Common myeloid progenitor, CD34-positive (primary cell): ENCODE measurements at regions not wholly inside any gene's neighbourhood (a gene's known extent, or its start where the extent isn't known, plus 50 kb on each side); places are given as distances from the start of the nearest gene placed in this dataset.

Experiments
- CTCF ChIA-PET: fragments of 350-600 bp; sonication (Branson Sonifier 250); formaldehyde crosslinking; loops from one replicate; lab custom pipeline; 2021; ENCODE audit warnings: antibody characterized with exemption; lab: Charles Lee
- POLR2A ChIA-PET: fragments of 350-600 bp; sonication (Branson Sonifier 250); formaldehyde crosslinking; loops from one replicate; lab custom pipeline; 2021; ENCODE audit warnings: antibody characterized with exemption; lab: Charles Lee
- DNase-seq, 3 donors: peaks; one replicate each; pipeline versions ENCODE4 v3.0.0 to v3.0.0-alpha.2; 2013
- H3K27ac ChIP-seq, 2 experiments: 1 replicate in 1 of 2; 2 replicates in 1 of 2; pipeline ENCODE4 v1.7.0; 2013; ENCODE audit warnings: inconsistent platforms in 2 of 2, low read length in 2 of 2, mild to moderate bottlenecking in 2 of 2, low read depth in 1 of 2, moderate library complexity in 1 of 2; ENCODE audit not compliant: severe bottlenecking in 2 of 2, insufficient read depth in 1 of 2, poor library complexity in 1 of 2
- H3K27me3 ChIP-seq, 5 experiments: replicated peaks in 2 of 5; 1 replicate in 3 of 5; 2 replicates in 2 of 5; pipeline versions ENCODE4 v1.6.1 to v1.7.0; 2013; ENCODE audit warnings: low read length in 4 of 5, mild to moderate bottlenecking in 2 of 5, moderate library complexity in 2 of 5, inconsistent platforms in 1 of 5; ENCODE audit not compliant: insufficient read depth in 5 of 5, control insufficient read depth in 4 of 5
- H3K36me3 ChIP-seq, 4 experiments: 1 replicate in 2 of 4; 2 replicates in 2 of 4; pipeline versions ENCODE4 v1.6.1 to v1.7.0; 2013; ENCODE audit warnings: low read length in 3 of 4, control low read depth in 1 of 4, mild to moderate bottlenecking in 1 of 4; ENCODE audit not compliant: control insufficient read depth in 4 of 4, insufficient read depth in 4 of 4
- H3K4me1 ChIP-seq, 4 experiments: 1 replicate in 3 of 4; 2 replicates in 1 of 4; pipeline versions ENCODE4 v1.6.1 to v1.7.1; 2013; ENCODE audit warnings: low read length in 3 of 4, mild to moderate bottlenecking in 3 of 4, control low read depth in 1 of 4, inconsistent platforms in 1 of 4, moderate library complexity in 1 of 4; ENCODE audit not compliant: control insufficient read depth in 4 of 4, insufficient read depth in 4 of 4; ENCODE audit errors: control extremely low read depth in 1 of 4
- H3K4me3 ChIP-seq, 7 experiments: 1 replicate in 4 of 7; 2 replicates in 3 of 7; pipeline versions ENCODE4 v1.5.1 to v1.7.0; 2013; ENCODE audit warnings: mild to moderate bottlenecking in 7 of 7, low read length in 6 of 7, moderate library complexity in 6 of 7, inconsistent platforms in 2 of 7, low read depth in 2 of 7, control low read depth in 1 of 7; ENCODE audit not compliant: insufficient read depth in 4 of 7, control insufficient read depth in 1 of 7; ENCODE audit errors: extremely low read depth in 1 of 7
- H3K9me3 ChIP-seq, 5 experiments: 1 replicate in 4 of 5; 2 replicates in 1 of 5; pipeline versions ENCODE4 v1.6.1 to v1.7.1; 2013; ENCODE audit warnings: low read length in 4 of 5, mild to moderate bottlenecking in 2 of 5, inconsistent platforms in 1 of 5, low read depth in 1 of 5, moderate library complexity in 1 of 5; ENCODE audit not compliant: control insufficient read depth in 4 of 5, insufficient read depth in 2 of 5; ENCODE audit errors: control extremely low read depth in 1 of 5
- WGBS: methylation state at CpG from one replicate; pipeline ENCODE4 v1.1.5; 2013; ENCODE audit not compliant: insufficient coverage; 5-methylcytosine and 5-hydroxymethylcytosine counted together

DNA sequence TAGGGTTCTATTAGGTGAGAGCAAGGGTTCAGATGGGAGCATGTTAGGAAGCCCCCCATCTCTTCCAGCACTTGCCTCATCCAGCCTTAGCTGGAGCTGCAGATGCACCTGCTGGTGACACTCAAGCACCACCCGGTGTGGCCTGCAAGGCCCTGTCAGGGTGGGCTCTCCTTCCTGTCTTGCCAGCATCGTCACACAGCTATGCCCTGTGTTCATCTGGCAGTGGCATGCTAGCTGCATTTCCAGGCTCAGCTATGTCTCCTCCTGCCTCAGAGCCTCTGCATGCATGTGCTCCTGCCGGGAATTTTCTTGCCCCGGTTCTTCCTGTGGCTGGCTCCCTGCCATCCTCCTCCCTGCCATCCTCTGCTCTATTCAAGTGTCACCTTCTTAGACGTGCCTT is 129.7 kb upstream of the KLF6 start:
- WGBS: 89% methylated on average over 4 of the region's 5 CpGs
- Histone ChIP-seq H3K4me3 (no peak overlapping the region), H3K4me1 (no peaks in the 10 kb centered on the region), H3K9me3 (peaks cover 0 to 3% (median 0%) of the 10 kb centered on the region in 5 experiments), H3K36me3 (no peaks in the 10 kb centered on the region), H3K27ac (no peak overlapping the region), H3K27me3 (no peaks in the 10 kb centered on the region)
- ChIA-PET CTCF (no interaction called here), POLR2A (no interaction called here)
- DNase-seq: no peak

DNA sequence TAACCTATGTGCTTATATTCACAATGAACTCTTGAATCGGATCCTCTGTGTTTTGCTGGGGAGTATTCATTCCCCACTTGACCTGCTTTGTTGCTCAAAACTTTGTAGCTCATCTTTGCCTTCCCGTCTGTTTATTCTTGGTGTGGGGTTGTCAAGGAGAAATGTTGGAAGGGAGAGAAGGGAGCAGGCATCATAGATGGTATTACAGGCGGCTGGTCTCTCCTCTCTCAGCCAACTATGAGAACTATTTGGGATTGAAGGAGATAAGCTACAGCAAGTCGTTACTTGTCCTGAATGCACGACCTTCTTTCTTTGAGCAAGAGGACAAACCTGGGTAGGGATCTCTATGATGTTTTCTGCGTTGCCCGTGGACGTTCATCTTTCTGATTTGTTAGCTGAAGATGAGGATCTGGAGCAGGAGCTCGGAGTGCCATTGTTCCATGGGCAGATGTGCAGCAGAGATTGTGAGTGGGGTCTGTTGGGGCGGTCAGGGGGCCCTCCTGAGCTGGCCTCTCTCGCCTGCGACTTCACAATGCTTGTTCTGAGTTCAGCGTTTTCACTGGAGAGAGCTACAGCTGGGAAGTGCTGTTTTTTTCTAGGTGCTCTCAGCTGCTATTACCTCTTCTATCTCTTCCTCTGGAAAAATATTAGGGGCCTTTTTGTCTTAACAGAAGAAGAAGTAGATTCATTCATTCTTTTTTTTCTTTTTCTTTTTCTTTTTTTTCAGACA is 126.9 kb upstream of the KLF6 start:
- no peak for DNase-seq
- ChIA-PET POLR2A (interaction anchor here (0.6 kb wide), 1 partner anchor 106 kb away, joined by 4 read pairs; no protein-coding TSS in a partner anchor), CTCF (no interaction called here)
- no peaks in the 10 kb centered on the region for H3K4me1 ChIP-seq
- 91% methylated on average over 10 of the region's 13 CpGs for WGBS
- no peaks in the 10 kb centered on the region for H3K27me3 ChIP-seq
- no peaks in the 10 kb centered on the region for H3K36me3 ChIP-seq
- no peaks in the 10 kb centered on the region for H3K9me3 ChIP-seq
- no peak overlapping the region for H3K27ac ChIP-seq
- H3K4me3 ChIP-seq: no peak overlapping the region

DNA sequence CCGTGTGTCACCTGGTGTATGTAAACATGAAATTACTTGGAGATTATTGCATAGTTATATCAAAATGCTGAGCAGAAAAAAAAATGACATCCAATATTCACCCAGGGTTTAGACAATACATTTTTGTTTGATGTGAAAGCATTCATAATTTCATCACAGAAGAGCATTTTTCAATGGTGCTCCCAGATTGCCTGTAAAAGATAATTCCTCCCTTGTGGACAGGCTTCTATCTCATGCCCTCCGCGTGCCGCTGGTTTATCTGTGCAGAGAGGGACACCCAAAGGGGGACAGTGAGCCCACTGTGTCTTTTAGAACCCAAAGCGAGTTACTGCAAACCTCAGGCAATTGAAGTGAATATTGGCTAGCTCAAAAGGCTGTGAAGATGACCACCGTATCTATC is 126.2 kb upstream of the KLF6 start:
- Histone ChIP-seq H3K36me3 (no peaks in the 10 kb centered on the region), H3K4me3 (no peak overlapping the region), H3K27me3 (no peaks in the 10 kb centered on the region), H3K4me1 (no peaks in the 10 kb centered on the region), H3K9me3 (no peaks in the 10 kb centered on the region), H3K27ac (no peak overlapping the region)
- POLR2A ChIA-PET: no interaction called here
- no peak for DNase-seq
- CTCF ChIA-PET: interaction anchor here (1.4 kb wide), 1 partner anchor 23 kb away, joined by 5 read pairs; no protein-coding TSS in a partner anchor
- WGBS: 98% methylated on average over 5 of the region's 6 CpGs

DNA sequence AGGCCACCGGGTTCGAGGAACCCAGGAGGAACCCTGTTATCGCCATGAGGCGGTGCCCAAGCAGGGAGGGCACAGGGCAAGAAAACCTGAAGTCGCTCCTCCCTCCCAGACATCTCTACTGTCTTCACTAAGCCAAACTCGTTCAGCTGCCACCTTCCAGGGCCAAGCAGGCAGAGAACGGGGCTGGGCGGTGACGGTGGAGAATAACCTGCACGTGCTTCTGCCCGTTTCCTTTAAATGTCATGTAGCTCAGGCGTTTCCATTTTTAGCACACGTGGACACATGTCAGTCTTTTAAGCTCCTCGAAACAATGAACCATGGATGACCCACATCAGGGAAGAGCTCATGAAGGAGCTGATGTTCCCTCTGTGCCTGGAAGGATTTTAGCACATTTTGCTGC is 124.3 kb upstream of the KLF6 start:
- Histone ChIP-seq H3K4me3 (no peak overlapping the region), H3K36me3 (no peaks in the 10 kb centered on the region), H3K9me3 (peaks cover 0 to 2% (median 0%) of the 10 kb centered on the region in 5 experiments), H3K27ac (no peak overlapping the region), H3K27me3 (no peaks in the 10 kb centered on the region), H3K4me1 (peaks cover 0 to 3% (median 0%) of the 10 kb centered on the region in 4 experiments)
- no peak for DNase-seq
- POLR2A ChIA-PET: no interaction called here
- CTCF ChIA-PET: interaction anchor here (1.1 to 1.3 kb wide), 2 partner anchors 17 to 32 kb away, joined by 3 to 4 read pairs; no protein-coding TSS in a partner anchor
- WGBS: 96% methylated on average over 14 of the region's 14 CpGs

DNA sequence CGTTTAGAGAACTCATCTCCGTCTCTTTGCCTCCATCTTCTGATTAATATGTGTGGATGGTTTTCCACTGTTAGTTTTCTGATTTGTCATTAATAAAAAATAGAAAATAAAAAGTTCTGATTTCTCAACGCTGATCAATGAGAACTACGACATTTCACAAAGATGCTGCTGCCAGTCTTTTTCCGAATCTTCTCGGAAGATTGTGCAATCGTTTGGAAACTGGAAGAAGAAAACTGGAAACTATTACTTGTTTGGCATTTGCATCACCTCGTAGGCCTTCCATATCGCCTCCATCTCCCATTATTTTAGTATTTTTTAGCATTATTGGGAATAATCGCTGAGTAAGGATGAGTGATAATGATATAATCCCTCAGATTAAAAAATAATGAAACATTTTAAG is 123.2 kb upstream of the KLF6 start:
- peaks cover 0 to 3% (median under 1%) of the 10 kb centered on the region in 4 experiments for H3K4me1 ChIP-seq
- no peak overlapping the region for H3K4me3 ChIP-seq
- no peaks in the 10 kb centered on the region for H3K36me3 ChIP-seq
- no peaks in the 10 kb centered on the region for H3K27me3 ChIP-seq
- H3K9me3 ChIP-seq: peaks cover 0 to 2% (median 0%) of the 10 kb centered on the region in 5 experiments
- CTCF ChIA-PET: no interaction called here
- POLR2A ChIA-PET: no interaction called here
- WGBS: 97% methylated on average over 4 of the region's 10 CpGs
- no peak for DNase-seq
- no peak overlapping the region for H3K27ac ChIP-seq

DNA sequence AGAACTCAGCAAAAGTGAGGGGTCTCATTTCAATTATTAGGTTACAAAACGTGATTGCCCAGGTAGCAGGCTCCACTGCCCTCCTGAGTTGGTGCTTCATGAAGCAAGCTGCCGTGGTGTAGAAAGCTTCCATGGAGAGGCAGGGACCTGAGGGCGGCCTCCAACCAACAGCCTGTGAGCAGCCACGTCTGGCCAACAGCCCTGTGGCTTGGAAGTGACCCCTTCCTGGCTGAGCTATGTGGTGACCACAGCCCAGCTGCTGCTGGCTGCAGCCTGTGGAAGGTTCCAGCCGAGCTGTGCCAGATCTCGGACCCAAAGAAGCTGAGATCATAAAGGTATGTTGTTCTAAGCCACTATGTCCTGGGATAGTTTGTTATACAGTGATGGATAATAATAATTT is 122.5 kb upstream of the KLF6 start:
- POLR2A ChIA-PET: no interaction called here
- Histone ChIP-seq H3K27ac (no peak overlapping the region), H3K36me3 (no peaks in the 10 kb centered on the region), H3K27me3 (no peaks in the 10 kb centered on the region), H3K9me3 (peaks cover 0 to 2% (median 0%) of the 10 kb centered on the region in 5 experiments), H3K4me1 (peaks cover 0 to 10% (median 3%) of the 10 kb centered on the region in 4 experiments), H3K4me3 (no peak overlapping the region)
- CTCF ChIA-PET: interaction anchor here (0.6 kb wide), 1 partner anchor 567 kb away, joined by 3 read pairs; no protein-coding TSS in a partner anchor
- 100% methylated on average over 5 of the region's 6 CpGs for WGBS
- DNase-seq: no peak

DNA sequence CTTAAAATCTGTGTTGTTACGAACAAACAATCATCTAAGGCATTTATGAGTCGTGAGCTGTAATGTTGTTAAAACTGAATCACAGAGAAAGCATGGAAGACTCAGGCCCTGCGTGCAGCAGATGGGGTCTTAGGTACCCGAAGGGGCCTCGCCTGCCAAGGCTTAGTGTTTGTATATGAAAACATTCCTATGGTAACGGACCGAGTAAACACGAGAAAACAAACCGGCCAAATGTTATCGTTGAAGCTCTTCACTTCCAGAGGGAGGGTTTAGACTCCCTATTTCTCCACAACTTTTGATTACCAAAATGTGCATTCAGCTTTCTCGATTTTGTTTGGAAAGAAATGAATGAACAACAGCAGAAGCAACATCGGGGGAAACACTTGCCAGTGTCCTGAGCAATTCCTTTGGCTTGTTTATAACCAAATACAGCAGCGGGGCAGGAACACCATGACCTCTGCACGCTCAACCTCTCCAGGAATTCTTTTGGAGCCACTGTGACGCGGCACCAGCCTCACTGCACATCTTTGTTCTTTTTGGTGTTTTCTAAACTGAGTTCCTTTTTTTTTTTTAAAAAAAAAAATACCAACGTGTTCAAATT is 121.6 kb upstream of the KLF6 start:
- no peaks in the 10 kb centered on the region for H3K27me3 ChIP-seq
- 83% methylated on average over 13 of the region's 17 CpGs for WGBS
- H3K36me3 ChIP-seq: no peaks in the 10 kb centered on the region
- DNase-seq: no peak
- no peak overlapping the region for H3K4me3 ChIP-seq
- H3K4me1 ChIP-seq: peaks cover 0 to 16% (median 5%) of the 10 kb centered on the region in 4 experiments
- ChIA-PET POLR2A (no interaction called here), CTCF (interaction anchor here (0.6 to 1.4 kb wide), 2 partner anchors 32 to 566 kb away, joined by 3 read pairs; no protein-coding TSS in a partner anchor)
- no peak overlapping the region for H3K27ac ChIP-seq
- peaks cover 0 to 2% (median 0%) of the 10 kb centered on the region in 5 experiments for H3K9me3 ChIP-seq
